Epithelial cell of prostate (primary cell): ENCODE measurements at regions not wholly inside any gene's neighbourhood (a gene's known extent, or its start where the extent isn't known, plus 50 kb on each side); places are given as distances from the start of the nearest gene placed in this dataset.

Source experiments
- DNase-seq: peaks from one replicate; pipeline ENCODE4 v3.0.0-alpha.2; 2011; ENCODE audit warnings: low read depth, low spot score
- H3K27ac ChIP-seq: fragments of 450-650 bp; 2 replicates; pipeline ENCODE4 v1.5.1; 2017; ENCODE audit warnings: mild to moderate bottlenecking

DNA sequence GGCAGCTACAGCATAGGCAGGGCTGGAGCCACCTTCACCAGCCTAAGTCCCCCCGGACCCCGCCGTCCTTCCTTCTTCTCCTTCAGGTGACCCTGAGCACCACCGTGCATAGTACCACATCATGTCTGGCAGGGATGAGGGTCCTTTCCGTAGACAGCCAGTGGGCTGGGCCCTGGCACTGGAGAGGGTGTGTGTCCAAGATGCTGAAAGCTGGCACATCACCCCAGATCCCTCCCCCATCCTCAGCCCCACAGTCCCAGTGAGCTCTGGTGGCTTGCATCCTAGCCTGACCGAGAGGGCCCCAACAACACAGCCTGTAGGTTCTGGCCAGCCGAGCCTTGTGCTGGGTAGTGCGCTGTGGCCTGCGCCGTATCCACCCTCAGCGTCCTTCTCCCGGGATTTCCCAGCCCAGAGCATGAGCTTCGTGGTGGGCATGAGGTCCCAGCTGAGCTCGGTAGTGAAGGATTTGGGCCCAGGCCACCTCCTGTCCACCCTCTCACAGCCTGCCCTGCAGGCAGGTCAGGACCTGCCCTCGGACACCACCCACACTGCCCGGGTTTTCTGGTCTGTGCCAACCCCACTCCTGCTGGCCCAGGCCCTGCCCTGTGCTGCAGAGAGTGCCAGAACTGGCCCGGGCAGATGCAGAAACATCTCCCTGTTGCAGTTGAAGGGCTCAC lies 1124.3 kb downstream of the BRD1 start:
- no peak for DNase-seq

DNA sequence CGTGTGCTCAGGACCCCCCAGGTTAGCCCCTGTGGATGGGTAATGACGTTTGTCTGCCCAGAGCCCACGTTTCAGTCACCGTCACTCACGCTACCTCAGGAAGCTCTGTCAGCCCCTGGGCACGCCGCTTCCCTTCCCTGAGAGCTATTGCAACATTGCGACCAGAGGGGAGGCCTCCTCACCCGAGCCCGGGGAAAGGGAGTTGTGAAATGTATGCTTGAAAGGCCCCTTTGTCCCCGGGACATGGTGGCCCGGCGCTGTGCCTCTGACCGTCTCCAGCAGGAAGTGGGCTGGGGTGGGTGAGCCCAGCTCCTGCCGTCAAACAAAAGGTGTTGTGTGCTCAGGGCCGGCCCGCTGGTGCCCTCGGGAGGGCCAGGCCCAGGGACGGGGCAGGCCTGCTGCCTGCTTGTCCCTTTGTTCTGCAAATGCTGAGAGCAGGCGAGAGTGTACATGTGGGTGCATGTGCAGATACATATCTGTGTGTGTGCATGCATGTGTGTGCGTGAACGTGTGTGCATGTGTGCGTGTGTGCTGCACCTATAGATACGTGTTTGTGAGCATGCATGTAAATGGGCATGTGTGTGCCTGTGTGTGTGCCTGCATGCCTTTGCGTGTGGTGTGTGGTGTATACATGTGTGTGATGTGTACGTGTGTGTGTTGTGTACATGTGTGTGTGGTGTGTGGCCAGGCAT lies 1125.0 kb downstream of the BRD1 start:
- H3K27ac ChIP-seq: no peak overlapping the region
- DNase-seq: no peak

More for the DNA sequence above, 1124.3 kb downstream of the BRD1 start:
- H3K27ac ChIP-seq: no peak overlapping the region

DNA sequence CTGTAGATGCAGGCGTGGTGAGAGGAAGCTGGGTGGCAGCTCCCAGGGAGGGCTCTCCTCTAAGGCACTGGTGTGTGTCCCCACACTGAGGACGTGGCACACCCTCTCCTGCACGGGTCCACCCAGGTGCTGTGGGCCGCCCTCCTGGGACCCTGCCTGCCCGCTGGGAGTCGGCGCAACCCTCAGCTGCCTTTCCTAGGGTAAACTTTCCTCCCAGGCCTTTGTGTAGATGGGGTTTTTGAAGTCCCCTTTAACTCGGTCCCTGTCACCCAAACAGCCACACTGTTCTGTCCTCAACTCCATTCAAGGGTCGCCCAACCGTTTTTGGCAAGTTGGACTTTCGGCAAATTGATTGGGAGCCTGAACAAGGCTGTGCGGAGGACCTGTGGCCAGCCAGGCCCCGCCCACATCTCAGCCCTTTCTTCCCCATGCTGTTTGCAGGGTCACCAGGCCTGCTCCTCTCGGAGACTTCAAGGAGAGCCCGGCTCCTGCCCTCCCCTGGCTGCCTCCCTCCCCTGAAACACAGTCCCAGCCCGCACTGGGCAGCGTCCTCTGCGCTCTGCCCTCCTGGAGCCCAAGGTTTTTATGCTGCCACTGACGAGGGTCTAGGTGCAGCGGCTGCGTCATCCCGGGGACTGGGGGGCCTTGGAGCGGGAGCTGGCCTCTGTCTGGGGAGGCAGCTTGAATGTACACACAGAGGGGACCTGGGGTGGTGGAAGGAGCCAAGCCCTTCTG lies 1126.2 kb downstream of the BRD1 start:
- H3K27ac ChIP-seq: no peak overlapping the region

DNA sequence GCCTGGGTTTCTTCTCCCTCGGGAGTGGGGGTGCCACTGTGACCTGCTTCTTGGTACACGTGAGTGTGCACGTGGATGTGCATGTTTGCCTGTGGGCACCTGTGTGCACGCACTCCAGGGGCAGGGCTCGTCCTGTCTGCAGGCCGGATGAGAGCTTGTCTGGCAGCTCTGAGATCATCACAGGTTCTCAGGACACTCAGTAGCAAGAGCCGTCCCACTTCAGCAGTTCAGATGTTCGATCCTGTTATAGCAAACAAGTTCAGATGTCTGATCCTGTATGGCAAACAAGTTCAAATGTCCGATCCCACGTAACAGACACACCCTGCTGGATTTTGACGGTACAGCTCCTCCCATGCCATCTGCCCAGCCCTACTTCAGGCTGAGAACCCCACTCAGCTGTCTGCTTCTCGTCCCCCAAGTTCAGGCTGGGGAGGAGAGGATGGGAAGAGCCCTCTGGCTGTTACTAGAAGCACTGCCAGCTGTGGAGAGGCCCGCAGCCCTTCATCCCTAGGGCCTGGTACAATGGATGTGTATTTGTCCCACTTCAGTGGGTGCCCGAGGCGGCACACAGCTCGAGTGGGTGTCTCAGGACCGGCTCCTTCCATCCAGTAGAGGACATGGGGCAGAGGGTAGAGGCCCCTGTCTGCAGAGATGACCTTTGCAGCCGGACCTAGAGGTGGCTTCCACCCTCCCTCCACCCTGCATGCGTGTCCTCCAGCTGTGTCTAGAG lies 1126.9 kb downstream of the BRD1 start:
- no peak for DNase-seq
- H3K27ac ChIP-seq: no peak overlapping the region

More for the DNA sequence above, 1126.2 kb downstream of the BRD1 start:
- no peak for DNase-seq

DNA sequence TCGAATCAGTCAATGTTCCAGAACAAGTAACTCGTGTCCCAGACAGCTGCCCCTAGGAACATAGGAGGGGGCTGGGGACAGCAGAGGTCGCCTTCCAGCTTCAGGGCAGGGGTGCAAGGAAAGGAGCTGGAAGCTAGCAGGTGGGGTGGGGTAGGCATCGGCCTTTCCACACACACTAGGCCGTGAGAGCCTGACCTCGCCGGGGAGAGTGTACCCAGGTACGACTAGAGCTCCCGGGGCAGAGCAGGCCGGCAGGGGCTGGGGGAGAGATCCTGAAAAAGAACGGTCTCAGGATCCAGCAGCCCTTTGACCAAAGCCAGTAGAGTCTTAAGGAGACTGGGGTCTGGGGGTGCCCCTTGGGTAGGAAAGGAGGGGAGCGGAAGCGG lies 1127.5 kb downstream of the BRD1 start:
- no peak overlapping the region for H3K27ac ChIP-seq
- DNase-seq: no peak

DNA sequence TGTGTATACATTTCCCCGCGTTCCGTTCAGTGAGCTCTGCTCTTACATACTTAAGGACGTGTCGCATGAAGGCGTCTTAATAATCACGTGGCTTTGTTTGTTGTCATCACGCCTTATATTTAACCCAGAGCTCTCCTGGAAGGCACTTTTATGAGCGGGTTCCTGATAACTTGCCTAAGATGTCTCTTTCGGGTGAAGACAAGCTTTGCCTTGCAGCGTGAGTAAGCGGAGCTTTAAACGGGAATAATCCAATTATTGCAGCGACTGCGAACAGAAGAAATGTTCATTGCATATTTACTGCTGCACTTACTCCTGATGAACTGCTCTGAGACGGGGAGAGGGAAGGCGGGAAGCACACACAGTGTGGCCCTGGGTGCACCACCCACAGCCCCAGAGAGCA lies 1128.2 kb downstream of the BRD1 start:
- no peak for DNase-seq
- no peak overlapping the region for H3K27ac ChIP-seq

DNA sequence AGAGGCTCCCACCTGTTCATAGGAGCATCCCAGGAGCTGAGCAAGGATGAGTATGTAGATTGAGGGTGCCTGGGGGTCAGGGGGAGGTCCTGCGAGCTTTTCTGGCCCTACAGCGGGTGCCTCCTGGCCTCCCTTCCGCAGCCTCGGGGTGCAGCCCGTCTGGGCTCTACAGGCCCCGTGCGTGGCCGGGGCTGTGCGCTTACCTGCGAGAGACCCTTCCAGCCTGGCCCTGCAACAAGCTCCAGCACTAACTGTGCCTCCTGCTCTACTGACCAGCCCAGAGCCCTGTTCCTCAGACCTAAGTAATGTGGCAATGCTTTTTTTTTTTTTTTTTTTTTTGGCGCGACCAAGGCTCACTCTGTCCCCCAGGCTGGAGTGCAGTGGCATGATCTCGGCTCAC lies 1129.1 kb downstream of the BRD1 start:
- no peak for DNase-seq

DNA sequence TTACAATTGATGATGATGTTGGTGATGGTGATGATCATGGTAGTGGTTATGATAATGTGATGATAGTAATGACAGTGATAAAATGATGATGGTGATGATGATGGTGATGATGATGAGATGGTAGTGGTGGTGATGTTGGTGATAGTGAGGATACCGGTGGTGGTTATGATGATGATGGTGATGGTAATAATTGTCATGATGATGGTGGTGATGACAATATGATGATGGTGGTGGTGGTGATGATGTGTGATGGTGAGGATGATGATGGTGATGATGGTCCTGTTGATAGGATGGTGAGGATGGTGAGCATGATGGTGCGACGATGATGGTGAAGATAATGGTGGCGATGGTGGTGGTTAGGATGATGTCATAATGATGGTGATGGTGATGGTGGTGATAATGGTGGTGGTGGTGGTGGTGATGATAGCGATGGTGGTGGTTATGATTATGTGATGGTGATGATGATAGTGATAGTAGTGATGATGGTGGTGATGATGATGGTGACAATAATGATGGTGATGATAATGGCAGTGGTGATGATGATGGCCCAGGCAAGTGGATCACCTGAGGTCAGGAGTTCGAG lies 1129.9 kb downstream of the BRD1 start:
- DNase-seq: no peak
- no peak overlapping the region for H3K27ac ChIP-seq

More for the DNA sequence above, 1129.1 kb downstream of the BRD1 start:
- H3K27ac ChIP-seq: no peak overlapping the region

DNA sequence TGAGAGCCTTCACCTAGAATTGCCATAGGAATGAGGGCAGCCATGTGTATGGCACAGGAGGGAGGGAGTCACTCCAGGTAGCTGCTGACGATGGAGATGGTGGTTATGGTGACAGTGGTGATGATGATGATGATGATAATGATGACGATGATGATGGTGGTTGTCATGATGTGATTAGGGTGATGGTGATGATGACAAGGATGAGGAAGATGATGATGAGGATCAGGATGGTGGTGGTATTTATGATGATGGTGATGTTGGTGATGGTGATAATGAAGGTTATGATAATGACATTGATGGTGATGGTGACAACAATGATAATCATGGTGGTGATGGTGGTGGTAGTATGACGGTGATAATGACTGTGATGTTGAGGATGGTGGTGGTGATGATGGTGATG lies 1130.5 kb downstream of the BRD1 start:
- no peak overlapping the region for H3K27ac ChIP-seq

DNA sequence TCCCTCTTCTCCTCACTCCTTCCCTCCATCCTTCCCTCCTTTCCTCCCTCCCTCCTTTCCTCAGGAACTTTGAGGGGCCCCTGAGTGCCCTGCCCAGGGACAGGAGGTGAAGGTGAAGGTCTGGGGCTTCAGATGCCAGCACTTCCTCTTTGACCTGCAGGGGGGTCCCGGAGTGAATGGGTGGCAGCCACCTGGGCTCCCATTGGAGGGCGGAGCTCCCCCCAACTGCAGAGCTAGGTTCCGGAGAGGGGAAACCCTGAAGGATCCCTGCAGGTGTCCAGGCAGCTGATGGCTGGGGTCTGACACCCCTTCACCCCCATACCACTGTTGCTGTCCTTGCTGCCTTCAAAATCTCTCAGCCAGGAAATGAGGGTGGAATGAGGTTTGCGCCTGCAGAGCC lies 1131.3 kb downstream of the BRD1 start:
- H3K27ac ChIP-seq: no peak overlapping the region
- DNase-seq: no peak

More for the DNA sequence above, 1130.5 kb downstream of the BRD1 start:
- DNase-seq: no peak

DNA sequence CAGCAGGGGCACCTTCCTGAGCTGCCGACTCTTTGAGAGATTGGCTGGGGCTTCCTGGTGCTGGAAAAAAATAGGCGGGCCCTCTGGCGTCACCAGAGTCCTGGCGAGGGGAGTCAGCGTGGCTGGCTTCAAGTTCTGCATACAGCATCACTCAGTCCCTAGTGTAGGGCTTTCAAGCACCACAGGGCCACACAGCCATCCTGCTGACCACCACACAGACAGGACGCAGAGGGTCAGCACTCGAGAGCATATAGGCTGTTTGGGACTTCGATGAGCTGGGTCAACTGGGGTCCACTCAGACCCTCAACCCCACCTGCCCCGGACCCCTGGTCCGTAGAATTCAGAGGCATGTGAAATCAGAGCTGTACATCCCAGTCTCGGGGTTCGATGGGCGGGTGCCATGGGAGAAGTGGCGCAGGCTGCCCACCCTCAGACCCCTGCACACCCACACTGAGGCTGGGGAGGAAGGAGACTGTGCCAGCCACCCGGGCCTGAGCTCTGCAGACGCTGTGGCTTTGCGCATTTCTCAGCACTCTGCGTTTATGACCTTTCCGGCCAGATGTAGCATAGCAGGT lies 1131.9 kb downstream of the BRD1 start:
- H3K27ac ChIP-seq: no peak overlapping the region
- no peak for DNase-seq

DNA sequence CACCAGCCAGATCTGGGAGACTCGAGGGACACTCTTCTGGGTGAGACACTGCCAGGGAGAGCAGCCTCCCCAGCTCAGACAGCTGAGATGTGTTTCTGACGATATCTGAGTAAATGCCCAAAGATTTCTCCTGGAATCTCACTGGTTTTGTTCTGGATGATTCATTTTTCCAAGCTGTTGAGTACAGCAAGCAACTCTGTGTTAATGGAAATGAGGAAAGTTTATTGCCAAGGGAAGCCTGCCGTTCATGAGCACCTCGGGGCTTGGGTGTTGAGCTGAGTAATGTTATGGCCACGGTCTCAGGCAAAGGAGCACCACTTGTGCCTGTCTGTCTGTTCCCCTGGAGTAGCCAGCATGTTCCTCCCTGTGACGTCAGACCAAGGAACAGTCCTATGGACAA lies 1132.4 kb downstream of the BRD1 start:
- H3K27ac ChIP-seq: no peak overlapping the region
- no peak for DNase-seq

DNA sequence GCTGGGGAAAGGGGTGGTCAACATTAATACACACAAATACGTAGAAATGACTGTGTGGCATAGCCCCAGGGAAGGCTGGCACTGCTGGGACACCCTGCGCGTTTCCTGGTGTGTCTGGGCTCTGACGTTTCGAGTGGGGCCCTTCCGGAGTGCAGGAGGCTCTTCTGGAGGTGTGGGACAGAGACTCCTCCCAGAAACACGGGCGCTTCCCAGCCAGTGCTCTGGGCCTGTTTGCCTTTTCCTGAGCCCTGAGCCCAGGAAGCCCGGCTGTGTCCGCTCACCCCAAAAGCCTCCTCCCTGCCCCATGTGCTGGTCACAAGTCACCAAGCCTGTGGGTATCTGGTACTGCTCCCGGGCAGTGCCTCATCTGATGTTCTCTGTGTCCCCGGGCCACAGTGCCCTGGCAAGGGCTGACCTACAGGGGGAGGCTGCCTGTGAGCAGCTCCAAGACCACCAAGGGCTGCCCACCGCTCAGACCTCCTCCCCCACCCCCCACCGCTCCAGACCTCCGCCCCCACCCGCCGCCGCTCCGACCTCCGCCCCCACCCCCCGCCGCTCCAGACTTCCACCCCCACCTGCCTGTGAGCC lies 1133.3 kb downstream of the BRD1 start:
- DNase-seq: no peak
- no peak overlapping the region for H3K27ac ChIP-seq

DNA sequence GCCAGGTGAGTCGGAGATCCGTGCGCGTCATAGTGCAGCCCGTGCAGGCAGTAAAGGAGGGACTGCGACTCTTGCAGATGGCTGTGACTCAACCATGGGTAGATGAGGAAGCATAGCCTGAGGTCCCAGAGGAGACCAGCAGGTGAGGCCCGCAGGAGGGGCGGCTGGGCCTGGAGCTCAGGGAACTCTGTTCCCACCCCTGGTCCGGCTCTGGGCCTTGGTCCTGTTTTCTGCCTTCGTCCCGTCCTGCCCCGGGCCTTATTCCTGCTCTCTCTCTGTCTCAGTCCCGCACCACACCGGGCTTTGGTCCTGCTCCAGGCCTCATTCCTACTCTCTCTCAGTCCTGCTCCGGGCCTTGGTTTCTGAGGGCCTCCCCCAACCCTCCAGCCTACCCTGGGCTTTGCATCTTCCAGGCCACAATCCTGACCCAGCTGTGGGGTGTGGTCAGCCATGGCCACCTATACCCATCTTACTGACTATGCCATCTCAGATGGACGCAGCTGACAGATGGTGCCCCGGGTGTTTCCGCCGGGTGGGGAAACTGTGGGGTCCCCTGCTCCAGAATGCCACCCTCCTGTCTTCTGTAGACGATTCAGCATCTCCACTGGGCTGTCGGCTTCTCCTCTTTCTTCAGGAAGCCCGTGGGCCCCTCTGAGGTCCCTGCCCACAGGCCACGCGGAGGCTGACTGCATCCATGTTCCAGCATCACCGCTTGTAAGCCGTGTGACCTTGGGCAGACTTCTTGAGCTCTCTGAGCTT lies 1134.1 kb downstream of the BRD1 start:
- no peak for DNase-seq
- no peak overlapping the region for H3K27ac ChIP-seq

DNA sequence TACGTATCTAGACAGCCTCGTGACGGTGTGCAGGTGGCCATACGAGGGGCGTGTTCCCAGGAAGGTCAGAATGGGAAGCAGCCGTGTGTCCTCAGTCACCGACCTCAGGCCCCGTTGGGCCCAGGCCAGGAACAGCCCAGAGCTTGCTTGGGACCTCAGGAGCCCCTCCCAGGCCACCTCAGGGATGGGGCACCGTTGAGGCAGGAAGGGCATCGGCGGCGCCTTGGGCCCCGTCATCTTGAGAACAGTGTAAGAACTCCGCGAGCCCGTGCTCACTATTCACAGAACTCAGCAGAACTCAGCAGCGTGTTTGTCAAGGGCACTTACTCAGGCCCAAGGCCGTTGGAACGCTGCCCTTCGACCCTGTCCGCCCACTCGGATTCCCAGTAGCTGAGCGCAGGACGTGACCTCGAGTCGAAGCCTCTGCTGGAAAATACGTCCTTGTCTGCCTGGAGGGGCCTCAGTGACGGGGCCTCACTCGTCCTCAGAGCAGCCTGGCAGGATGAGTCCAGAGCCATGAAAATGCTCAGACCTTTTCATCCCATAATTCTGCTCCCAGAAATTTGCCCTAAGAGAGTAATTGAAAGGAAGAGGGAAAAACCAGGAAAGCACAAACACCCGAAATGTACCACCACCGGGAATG lies 1134.8 kb downstream of the BRD1 start:
- DNase-seq: no peak
- no peak overlapping the region for H3K27ac ChIP-seq

DNA sequence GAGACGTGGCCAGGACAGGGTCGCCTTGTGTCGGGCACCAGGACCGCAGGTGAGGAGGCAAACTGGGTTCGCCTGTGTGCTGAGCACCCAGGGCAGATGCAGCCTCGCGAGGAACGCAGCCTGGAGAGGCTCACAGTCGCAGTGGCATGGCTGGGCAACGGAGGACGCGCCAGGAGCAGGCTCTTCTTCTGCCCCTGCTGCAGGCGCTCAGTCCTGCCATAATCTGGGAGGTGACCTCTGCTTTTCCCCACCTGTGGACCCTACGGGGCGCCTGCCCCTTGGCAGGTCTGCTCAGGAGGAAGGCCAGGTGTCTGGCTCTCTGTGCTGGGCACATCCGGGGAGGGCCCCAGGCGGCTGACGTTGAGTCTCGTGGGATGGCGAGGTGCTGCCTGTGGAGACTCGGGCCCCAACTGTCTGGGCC lies 1136.2 kb downstream of the BRD1 start:
- DNase-seq: no peak
- no peak overlapping the region for H3K27ac ChIP-seq

DNA sequence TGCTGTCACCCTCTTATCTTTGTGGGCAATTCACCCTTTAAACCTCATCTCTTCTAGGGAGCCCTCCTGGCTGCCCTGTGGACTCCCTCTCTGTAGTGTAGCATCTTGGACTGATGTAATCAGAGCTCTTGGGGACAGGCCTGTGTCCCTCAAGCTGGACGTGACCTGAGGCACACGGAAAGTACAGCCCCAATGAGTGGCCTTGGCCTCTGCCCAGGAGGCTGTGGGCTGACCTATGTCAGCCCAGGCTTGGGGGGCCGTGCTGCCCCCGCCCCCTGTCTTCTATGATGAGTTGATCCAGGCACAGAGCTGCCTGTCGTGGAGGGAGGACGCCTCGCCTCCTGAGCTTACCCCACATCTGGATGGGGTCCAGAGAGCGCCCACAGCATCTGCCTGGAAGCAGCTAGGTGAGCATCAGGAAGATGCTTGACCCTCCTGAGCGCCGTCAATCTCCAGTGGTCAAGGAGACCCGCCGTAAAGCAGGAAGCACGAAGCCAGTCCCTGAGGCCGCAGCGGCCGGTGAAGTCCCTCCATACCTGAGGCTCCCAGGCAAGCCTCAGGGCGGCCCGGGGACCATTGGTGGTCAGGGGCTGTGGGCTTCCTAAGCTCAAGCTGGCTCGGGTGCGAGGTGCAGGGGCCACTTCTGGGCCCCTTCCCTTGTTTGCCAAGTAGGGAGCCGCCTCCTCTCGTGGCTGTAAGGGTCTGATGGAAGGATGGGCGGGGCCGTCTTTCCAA lies 1136.9 kb downstream of the BRD1 start:
- H3K27ac ChIP-seq: no peak overlapping the region
- no peak for DNase-seq

DNA sequence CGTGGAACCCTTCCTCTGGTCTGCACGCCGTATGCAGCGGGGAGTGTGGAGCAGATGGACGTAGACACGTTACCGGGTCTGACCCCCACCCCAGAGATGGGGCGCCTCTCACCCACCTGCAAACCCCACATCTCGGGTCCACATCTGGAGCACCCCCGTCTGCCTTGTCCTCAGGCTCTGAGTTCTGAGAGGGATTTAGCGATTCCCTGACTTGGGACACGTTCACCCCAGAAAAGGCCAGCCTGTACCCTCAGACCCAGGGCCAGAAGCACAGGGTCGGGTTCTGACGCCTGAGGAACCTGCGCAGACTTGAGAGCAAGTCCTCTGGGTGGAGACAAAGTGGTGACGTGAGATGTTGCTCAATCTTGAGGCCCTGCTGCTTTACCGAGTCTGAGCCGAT lies 1138.5 kb downstream of the BRD1 start:
- no peak for DNase-seq
- no peak overlapping the region for H3K27ac ChIP-seq
